HL-60 (cell line): ENCODE measurements at regions not wholly inside any gene's neighbourhood (a gene's known extent, or its start where the extent isn't known, plus 50 kb on each side); places are given as distances from the start of the nearest gene placed in this dataset.

ENCODE experiments used
- POLR2AphosphoS5 ChIP-seq: IDR thresholded peaks from 2 replicates; pipeline ENCODE4 v1.6.1; 2012; ENCODE audit warnings: low read depth
- REST ChIP-seq: IDR thresholded peaks from 2 replicates; pipeline ENCODE4 v1.6.1; 2012; ENCODE audit warnings: low read depth; ENCODE audit not compliant: insufficient replicate concordance
- TF ChIP-seq, protein P1 (sequence below): IDR thresholded peaks from one replicate; pipeline ENCODE4 v1.5.1; 2011; ENCODE audit warnings: low read length, control low read depth, inconsistent platforms; ENCODE audit not compliant: insufficient read depth

DNA sequence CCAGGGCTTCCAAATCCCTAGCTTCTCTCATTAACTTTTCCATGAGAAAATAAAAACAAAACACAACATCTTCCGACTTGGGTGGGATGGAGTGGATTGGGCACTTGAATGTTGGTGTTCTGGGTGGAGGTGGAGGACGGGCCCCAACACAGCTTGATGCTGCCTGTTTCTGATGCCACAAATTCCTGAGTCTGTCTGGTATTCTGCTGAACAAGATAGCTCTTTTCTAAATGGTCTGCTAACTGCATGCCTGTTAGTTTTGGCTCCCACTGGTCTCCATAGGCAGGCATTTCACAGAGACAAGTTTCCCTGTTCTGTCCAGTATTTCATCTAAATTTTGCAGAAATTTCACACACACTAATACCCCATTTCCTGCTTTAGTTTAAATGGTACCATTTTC is 160.9 kb upstream of the FZD8 start:
- TF ChIP-seq, protein P1, sequence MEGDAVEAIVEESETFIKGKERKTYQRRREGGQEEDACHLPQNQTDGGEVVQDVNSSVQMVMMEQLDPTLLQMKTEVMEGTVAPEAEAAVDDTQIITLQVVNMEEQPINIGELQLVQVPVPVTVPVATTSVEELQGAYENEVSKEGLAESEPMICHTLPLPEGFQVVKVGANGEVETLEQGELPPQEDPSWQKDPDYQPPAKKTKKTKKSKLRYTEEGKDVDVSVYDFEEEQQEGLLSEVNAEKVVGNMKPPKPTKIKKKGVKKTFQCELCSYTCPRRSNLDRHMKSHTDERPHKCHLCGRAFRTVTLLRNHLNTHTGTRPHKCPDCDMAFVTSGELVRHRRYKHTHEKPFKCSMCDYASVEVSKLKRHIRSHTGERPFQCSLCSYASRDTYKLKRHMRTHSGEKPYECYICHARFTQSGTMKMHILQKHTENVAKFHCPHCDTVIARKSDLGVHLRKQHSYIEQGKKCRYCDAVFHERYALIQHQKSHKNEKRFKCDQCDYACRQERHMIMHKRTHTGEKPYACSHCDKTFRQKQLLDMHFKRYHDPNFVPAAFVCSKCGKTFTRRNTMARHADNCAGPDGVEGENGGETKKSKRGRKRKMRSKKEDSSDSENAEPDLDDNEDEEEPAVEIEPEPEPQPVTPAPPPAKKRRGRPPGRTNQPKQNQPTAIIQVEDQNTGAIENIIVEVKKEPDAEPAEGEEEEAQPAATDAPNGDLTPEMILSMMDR = no peak
- no peak for TF ChIP-seq REST
- no peak for TF ChIP-seq POLR2AphosphoS5
